A673 (cell line): ENCODE measurements at regions not wholly inside any gene's neighbourhood (a gene's known extent, or its start where the extent isn't known, plus 50 kb on each side); places are given as distances from the start of the nearest gene placed in this dataset.

Source experiments
- EZH2 ChIP-seq: fragments of 200-600 bp; sonication (generic); IDR thresholded peaks from 2 replicates; pipeline ENCODE4 v1.6.1; 2017; ENCODE audit warnings: borderline replicate concordance, low read depth, mild to moderate bottlenecking, mixed read lengths, antibody characterized with exemption, low read length; ENCODE audit not compliant: poor library complexity, severe bottlenecking
- TF ChIP-seq, protein P1 (sequence below): fragments of 300-800, 200-600 bp; sonication (generic); conservative IDR thresholded peaks from 2 replicates; pipeline ENCODE4 v1.5.1; 2017; ENCODE audit warnings: low read depth, mild to moderate bottlenecking, antibody characterized with exemption, low read length, moderate library complexity, mixed read lengths

GRCh38 chr11:42058794-42059193, 599.3 kb upstream of the LRRC4C start:
- TF ChIP-seq, protein P1, sequence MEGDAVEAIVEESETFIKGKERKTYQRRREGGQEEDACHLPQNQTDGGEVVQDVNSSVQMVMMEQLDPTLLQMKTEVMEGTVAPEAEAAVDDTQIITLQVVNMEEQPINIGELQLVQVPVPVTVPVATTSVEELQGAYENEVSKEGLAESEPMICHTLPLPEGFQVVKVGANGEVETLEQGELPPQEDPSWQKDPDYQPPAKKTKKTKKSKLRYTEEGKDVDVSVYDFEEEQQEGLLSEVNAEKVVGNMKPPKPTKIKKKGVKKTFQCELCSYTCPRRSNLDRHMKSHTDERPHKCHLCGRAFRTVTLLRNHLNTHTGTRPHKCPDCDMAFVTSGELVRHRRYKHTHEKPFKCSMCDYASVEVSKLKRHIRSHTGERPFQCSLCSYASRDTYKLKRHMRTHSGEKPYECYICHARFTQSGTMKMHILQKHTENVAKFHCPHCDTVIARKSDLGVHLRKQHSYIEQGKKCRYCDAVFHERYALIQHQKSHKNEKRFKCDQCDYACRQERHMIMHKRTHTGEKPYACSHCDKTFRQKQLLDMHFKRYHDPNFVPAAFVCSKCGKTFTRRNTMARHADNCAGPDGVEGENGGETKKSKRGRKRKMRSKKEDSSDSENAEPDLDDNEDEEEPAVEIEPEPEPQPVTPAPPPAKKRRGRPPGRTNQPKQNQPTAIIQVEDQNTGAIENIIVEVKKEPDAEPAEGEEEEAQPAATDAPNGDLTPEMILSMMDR = no peak
- no peak for TF ChIP-seq EZH2
